HEK293T (cell line): ENCODE measurements at regions not wholly inside any gene's neighbourhood (a gene's known extent, or its start where the extent isn't known, plus 50 kb on each side); places are given as distances from the start of the nearest gene placed in this dataset.

Experiments
- ARNT ChIP-seq: fragments of 450-650 bp; IDR thresholded peaks from 2 replicates; pipeline ENCODE4 v1.6.1; 2017; ENCODE audit warnings: mild to moderate bottlenecking
- BHLHE40 ChIP-seq: fragments of 450-650 bp; IDR thresholded peaks from 2 replicates; pipeline ENCODE4 v1.6.1; 2016; ENCODE audit warnings: mild to moderate bottlenecking, moderate library complexity, borderline replicate concordance
- FOXA1 ChIP-seq: fragments of 450-650 bp; IDR thresholded peaks from 2 replicates; pipeline ENCODE4 v1.6.1; 2016; ENCODE audit warnings: mild to moderate bottlenecking
- FOXM1 ChIP-seq: fragments of 450-650 bp; IDR thresholded peaks from 2 replicates; pipeline ENCODE4 v1.6.1; 2017; ENCODE audit warnings: mild to moderate bottlenecking, borderline replicate concordance
- L3MBTL2 ChIP-seq: fragments of 450-650 bp; conservative IDR thresholded peaks from 2 replicates; pipeline ENCODE4 v1.6.1; 2016; ENCODE audit warnings: mild to moderate bottlenecking
- SP1 ChIP-seq: fragments of 450-650 bp; IDR thresholded peaks from 2 replicates; pipeline ENCODE4 v1.6.1; 2017
- SUZ12 ChIP-seq: fragments of 450-650 bp; IDR thresholded peaks from 2 replicates; pipeline ENCODE4 v1.6.1; 2016; ENCODE audit warnings: mild to moderate bottlenecking
- TARDBP ChIP-seq: fragments of 450-650 bp; IDR thresholded peaks from 2 replicates; pipeline ENCODE4 v1.6.1; 2016

DNA sequence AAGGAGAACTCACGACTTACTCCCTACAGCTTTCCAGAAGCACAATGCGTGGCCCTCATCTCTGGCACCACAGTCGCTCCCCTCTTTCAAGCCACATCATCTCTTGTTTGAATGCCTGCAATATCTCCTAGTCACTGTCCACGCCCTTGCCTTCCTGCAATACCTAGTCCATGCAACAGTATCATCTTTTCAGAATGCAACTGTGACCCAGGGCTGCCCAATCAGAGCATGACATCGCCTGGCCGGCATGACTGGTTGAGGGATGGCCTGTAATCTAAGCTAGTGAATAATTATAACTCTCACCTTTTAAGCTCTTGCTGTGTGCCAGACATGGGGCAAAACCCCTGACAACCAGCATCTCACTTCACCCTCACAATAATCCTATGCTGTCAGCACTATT is 52.5 kb upstream of the CPEB4 start:
- no peak for TF ChIP-seq L3MBTL2
- no peak for TF ChIP-seq FOXA1
- TF ChIP-seq ARNT, result no peak
- no peak for TF ChIP-seq FOXM1
- no peak for TF ChIP-seq SUZ12
- TF ChIP-seq BHLHE40, result no peak
- TF ChIP-seq SP1, result no peak
- TF ChIP-seq TARDBP, result no peak
